HepG2 (cell line): ENCODE measurements at regions not wholly inside any gene's neighbourhood (a gene's known extent, or its start where the extent isn't known, plus 50 kb on each side); places are given as distances from the start of the nearest gene placed in this dataset.
"Not testable (repeated sequence)": the region's sequence is repeated elsewhere in the genome, so short reads cannot be mapped to it uniquely, and the experiment has no call there.

Source experiments
- CTCF ChIP-seq: sonication (generic); formaldehyde crosslinking; IDR thresholded peaks from 2 replicates; pipeline ENCODE4 v1.5.0; 2020; ENCODE audit warnings: mild to moderate bottlenecking, missing genetic modification reagents, moderate library complexity
- EZH2 ChIP-seq: conservative IDR thresholded peaks from 2 replicates; pipeline ENCODE4 v1.6.1; 2012; ENCODE audit warnings: mild to moderate bottlenecking, low read depth, low read length, moderate library complexity
- FOXM1 ChIP-seq: sonication (generic); formaldehyde crosslinking; IDR thresholded peaks from 2 replicates; pipeline ENCODE4 v1.5.0; 2020; ENCODE audit warnings: missing genetic modification reagents
- HMG20B ChIP-seq: conservative IDR thresholded peaks from 2 replicates; pipeline ENCODE4 v1.6.1; 2016; ENCODE audit warnings: missing genetic modification reagents, missing compliant biosample characterization
- MAX ChIP-seq: IDR thresholded peaks from 2 replicates; pipeline ENCODE4 v1.6.1; 2012; ENCODE audit warnings: inconsistent platforms
- MIXL1 ChIP-seq: IDR thresholded peaks from 2 replicates; pipeline ENCODE4 v1.6.1; 2016
- ZBTB39 ChIP-seq: sonication (generic); formaldehyde crosslinking; IDR thresholded peaks from 2 replicates; pipeline ENCODE4 v1.5.0; 2020; ENCODE audit warnings: missing genetic modification reagents

GRCh38 chr2:111339476-111339875 is 218.8 kb downstream of the BCL2L11 start:
- TF ChIP-seq CTCF (CRISPR knock-in tag); FOXM1 (CRISPR knock-in tag); EZH2; ZBTB39 (CRISPR knock-in tag); MIXL1; HMG20B (CRISPR knock-in tag); MAX: not testable (repeated sequence)
